MM.1S (cell line): ENCODE measurements at regions not wholly inside any gene's neighbourhood (a gene's known extent, or its start where the extent isn't known, plus 50 kb on each side); places are given as distances from the start of the nearest gene placed in this dataset.

Source experiments
- EZH2 ChIP-seq: fragments of 300-600 bp; sonication (generic); optimal IDR thresholded peaks from 2 replicates; pipeline ENCODE3; 2017; ENCODE audit warnings: low read depth, mild to moderate bottlenecking, antibody characterized with exemption, low read length, mixed read lengths
- EZH2phosphoT487 ChIP-seq: fragments of 300-600 bp; sonication (generic); IDR thresholded peaks from 2 replicates; pipeline ENCODE4 v1.6.1; 2018; ENCODE audit warnings: antibody characterized with exemption, low read length
- TF ChIP-seq, protein P1 (sequence below): fragments of 300-600 bp; sonication (generic); IDR thresholded peaks from 2 replicates; pipeline ENCODE4 v1.5.1; 2016; ENCODE audit warnings: antibody characterized with exemption, low read length, mixed read lengths

DNA sequence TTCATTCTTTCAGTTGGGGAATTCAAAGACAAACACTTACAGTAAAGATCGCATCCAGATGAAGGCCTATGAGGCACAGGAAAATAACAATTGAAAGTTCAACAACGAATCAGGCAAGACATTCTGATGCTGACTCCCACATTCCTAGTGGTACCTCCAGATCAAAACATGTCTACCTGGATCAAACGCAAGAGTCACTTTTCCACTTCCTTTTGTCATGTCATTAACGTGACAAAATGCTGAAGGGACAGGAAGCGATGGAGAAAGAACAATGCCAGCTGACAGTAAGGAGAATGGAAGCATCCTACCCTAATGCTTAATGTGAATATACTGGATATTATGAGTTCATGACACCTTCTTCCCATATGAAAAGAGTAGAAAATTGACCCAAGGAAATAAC, 365.4 kb upstream of the CDH11 start:
- TF ChIP-seq, protein P1, sequence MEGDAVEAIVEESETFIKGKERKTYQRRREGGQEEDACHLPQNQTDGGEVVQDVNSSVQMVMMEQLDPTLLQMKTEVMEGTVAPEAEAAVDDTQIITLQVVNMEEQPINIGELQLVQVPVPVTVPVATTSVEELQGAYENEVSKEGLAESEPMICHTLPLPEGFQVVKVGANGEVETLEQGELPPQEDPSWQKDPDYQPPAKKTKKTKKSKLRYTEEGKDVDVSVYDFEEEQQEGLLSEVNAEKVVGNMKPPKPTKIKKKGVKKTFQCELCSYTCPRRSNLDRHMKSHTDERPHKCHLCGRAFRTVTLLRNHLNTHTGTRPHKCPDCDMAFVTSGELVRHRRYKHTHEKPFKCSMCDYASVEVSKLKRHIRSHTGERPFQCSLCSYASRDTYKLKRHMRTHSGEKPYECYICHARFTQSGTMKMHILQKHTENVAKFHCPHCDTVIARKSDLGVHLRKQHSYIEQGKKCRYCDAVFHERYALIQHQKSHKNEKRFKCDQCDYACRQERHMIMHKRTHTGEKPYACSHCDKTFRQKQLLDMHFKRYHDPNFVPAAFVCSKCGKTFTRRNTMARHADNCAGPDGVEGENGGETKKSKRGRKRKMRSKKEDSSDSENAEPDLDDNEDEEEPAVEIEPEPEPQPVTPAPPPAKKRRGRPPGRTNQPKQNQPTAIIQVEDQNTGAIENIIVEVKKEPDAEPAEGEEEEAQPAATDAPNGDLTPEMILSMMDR, result no peak
- TF ChIP-seq EZH2, result no peak
- no peak for TF ChIP-seq EZH2phosphoT487
